DND-41 (cell line): ENCODE measurements at regions not wholly inside any gene's neighbourhood (a gene's known extent, or its start where the extent isn't known, plus 50 kb on each side); places are given as distances from the start of the nearest gene placed in this dataset.

ENCODE experiments used
- CTCF ChIP-seq: IDR thresholded peaks from 2 replicates; pipeline ENCODE4 v1.5.1; 2012; ENCODE audit warnings: borderline replicate concordance, low read length, moderate library complexity, mild to moderate bottlenecking; ENCODE audit not compliant: poor library complexity, severe bottlenecking; ENCODE audit errors: extremely low read depth
- EZH2 ChIP-seq: IDR thresholded peaks from 3 replicates; pipeline ENCODE4 v1.6.1; 2012; ENCODE audit warnings: borderline replicate concordance, low read depth, mild to moderate bottlenecking, moderate library complexity, low read length, inconsistent platforms; ENCODE audit not compliant: severe bottlenecking

- no peak for TF ChIP-seq CTCF
- no peak for TF ChIP-seq EZH2
Measured at GRCh38 chr2:16511041-16511440, 154.6 kb downstream of the CYRIA start.
